HS-27A (cell line): ENCODE measurements at regions not wholly inside any gene's neighbourhood (a gene's known extent, or its start where the extent isn't known, plus 50 kb on each side); places are given as distances from the start of the nearest gene placed in this dataset.
"Not testable (repeated sequence)": the region's sequence is repeated elsewhere in the genome, so short reads cannot be mapped to it uniquely, and the experiment has no call there.

Experiments
- DNase-seq: peaks from one replicate; pipeline ENCODE4 v3.0.0-alpha.2; 2012; ENCODE audit warnings: low read depth, missing footprints

GRCh38 chr2:212871597-212871996 is 279.8 kb downstream of the IKZF2 start:
- no peak for DNase-seq

GRCh38 chr2:212864186-212864585 is 287.2 kb downstream of the IKZF2 start:
- DNase-seq, result no peak

GRCh38 chr2:212863185-212863588 is 288.2 kb downstream of the IKZF2 start:
- DNase-seq, result no peak

GRCh38 chr2:212858496-212858895 is 292.9 kb downstream of the IKZF2 start:
- DNase-seq, result no peak

- DNase-seq, result no peak
Measured at GRCh38 chr2:212854771-212855170, 296.6 kb downstream of the IKZF2 start.

- no peak for DNase-seq
Measured at GRCh38 chr2:212854116-212854515, 297.3 kb downstream of the IKZF2 start.

- DNase-seq, result no peak
Measured at GRCh38 chr2:212845941-212846340, 305.5 kb downstream of the IKZF2 start.

- no peak for DNase-seq
Measured at GRCh38 chr2:212843409-212844199, 305.0 kb upstream of the ERBB4 start.

- DNase-seq, result no peak
Measured at GRCh38 chr2:212842544-212843185, 304.1 kb upstream of the ERBB4 start.

- DNase-seq, result no peak
Measured at GRCh38 chr2:212841460-212841859, 302.9 kb upstream of the ERBB4 start.

GRCh38 chr2:212832211-212833195 is 293.9 kb upstream of the ERBB4 start:
- DNase-seq, result no peak

- no peak for DNase-seq
Measured at GRCh38 chr2:212831671-212832199, 293.1 kb upstream of the ERBB4 start.

- DNase-seq, result no peak
Measured at GRCh38 chr2:212816267-212816666, 277.7 kb upstream of the ERBB4 start.

- DNase-seq, result no peak
Measured at GRCh38 chr2:212815453-212815852, 276.9 kb upstream of the ERBB4 start.

GRCh38 chr2:212814941-212815340 is 276.3 kb upstream of the ERBB4 start:
- DNase-seq, result no peak

GRCh38 chr2:212811921-212812320 is 273.3 kb upstream of the ERBB4 start:
- no peak for DNase-seq

GRCh38 chr2:212811036-212811805 is 272.6 kb upstream of the ERBB4 start:
- DNase-seq, result no peak

GRCh38 chr2:212797484-212798205 is 259.0 kb upstream of the ERBB4 start:
- no peak for DNase-seq

- DNase-seq, result no peak
Measured at GRCh38 chr2:212794471-212794870, 255.9 kb upstream of the ERBB4 start.

GRCh38 chr2:212791569-212791968 is 253.0 kb upstream of the ERBB4 start:
- no peak for DNase-seq

- not testable (repeated sequence) for DNase-seq
Measured at GRCh38 chr2:212786088-212786487, 247.5 kb upstream of the ERBB4 start.
